OCI-LY7 (cell line): ENCODE measurements at regions not wholly inside any gene's neighbourhood (a gene's known extent, or its start where the extent isn't known, plus 50 kb on each side); places are given as distances from the start of the nearest gene placed in this dataset.

Source experiments
- BruUV-seq: library from RNA; stranded (reverse); fragments of 400-500 nt; replicated peaks from 2 replicates; lab custom pipeline; 2021; lab: Mats Ljungman, UMichigan
- CTCF ChIA-PET: fragments of 300-600 bp; sonication (Branson Sonifier 250); formaldehyde crosslinking; loops from one replicate; lab custom pipeline; 2022; ENCODE audit warnings: antibody characterized with exemption; ENCODE audit not compliant: unreplicated experiment; lab: Charles Lee
- POLR2A ChIA-PET: fragments of 300-600 bp; sonication (Branson Sonifier 250); formaldehyde crosslinking; loops from one replicate; lab custom pipeline; 2022; ENCODE audit warnings: antibody characterized with exemption; lab: Charles Lee
- DNase-seq: peaks from one replicate; pipeline ENCODE4 v3.0.0-alpha.2; 2015; ENCODE audit warnings: low spot score
- H2AFZ ChIP-seq: fragments of 200-600 bp; sonication (generic), shearing (Covaris generic); 2 replicates; pipeline ENCODE4 v1.6.1; 2014; ENCODE audit warnings: mild to moderate bottlenecking, antibody characterized with exemption, low read length, moderate library complexity
- H3K27ac ChIP-seq: fragments of 200-600 bp; sonication (generic); 2 replicates; pipeline ENCODE4 v1.5.1; 2014; ENCODE audit warnings: mixed run types, low read depth, mild to moderate bottlenecking, moderate library complexity, low read length, inconsistent platforms; ENCODE audit not compliant: poor library complexity, severe bottlenecking
- H3K36me3 ChIP-seq: fragments of 200-600 bp; sonication (generic); 2 replicates; pipeline ENCODE4 v1.6.1; 2014; ENCODE audit warnings: mild to moderate bottlenecking, antibody characterized with exemption, low read length, moderate library complexity, mixed read lengths; ENCODE audit not compliant: insufficient read depth
- H3K4me1 ChIP-seq: fragments of 200-600 bp; sonication (generic); 2 replicates; pipeline ENCODE4 v1.5.1; 2014; ENCODE audit warnings: mild to moderate bottlenecking, low read length; ENCODE audit not compliant: insufficient read depth, poor library complexity, severe bottlenecking
- H3K4me2 ChIP-seq: fragments of 200-600 bp; sonication (generic); 2 replicates; pipeline ENCODE4 v1.6.1; 2014; ENCODE audit warnings: mild to moderate bottlenecking, low read length
- H3K4me3 ChIP-seq: fragments of 200-600 bp; sonication (generic); 2 replicates; pipeline ENCODE4 v1.5.1; 2014; ENCODE audit warnings: mild to moderate bottlenecking, low read depth, low read length; ENCODE audit not compliant: poor library complexity, severe bottlenecking
- H3K79me2 ChIP-seq: fragments of 200-600 bp; sonication (generic); 2 replicates; pipeline ENCODE4 v1.6.1; 2016; ENCODE audit warnings: low read depth, mild to moderate bottlenecking, low read length, moderate library complexity, mixed read lengths; ENCODE audit not compliant: insufficient read depth
- H3K9me2 ChIP-seq: fragments of 200-600 bp; sonication (generic); 2 replicates; pipeline ENCODE4 v1.6.1; 2016; ENCODE audit warnings: mild to moderate bottlenecking, low read length, mixed read lengths; ENCODE audit not compliant: insufficient read depth
- H3K9me3 ChIP-seq: fragments of 200-600 bp; sonication (generic); 2 replicates; pipeline ENCODE4 v1.6.1; 2014; ENCODE audit warnings: mild to moderate bottlenecking, mixed run types, low read length, mixed read lengths
- H4K20me1 ChIP-seq: fragments of 200-600 bp; sonication (generic); 2 replicates; pipeline ENCODE4 v1.6.1; 2014; ENCODE audit warnings: mild to moderate bottlenecking, antibody characterized with exemption, low read length, moderate library complexity, mixed read lengths; ENCODE audit not compliant: insufficient read depth
- CTCF ChIP-seq: fragments of 200-600 bp; sonication (generic); conservative IDR thresholded peaks from 2 replicates; pipeline ENCODE4 v1.5.1; 2014; ENCODE audit warnings: mild to moderate bottlenecking, antibody characterized with exemption, low read length, moderate library complexity, mixed read lengths
- EZH2phosphoT487 ChIP-seq: fragments of 200-600 bp; sonication (generic); IDR thresholded peaks from 2 replicates; pipeline ENCODE4 v1.6.1; 2018; ENCODE audit warnings: low read depth, borderline replicate concordance, mild to moderate bottlenecking, mixed run types, antibody characterized with exemption, low read length, moderate library complexity, mixed read lengths
- intact Hi-C: fragments of 100-400 bp; cut with micrococcal nuclease; formaldehyde crosslinking; loops from one replicate; pipeline ENCODE4 v1.10.0; 2022; ENCODE audit not compliant: unreplicated experiment

GRCh38 chr2:144229296-144229695 lies 290.6 kb downstream of the ZEB2 start:
- H3K4me2 ChIP-seq: no peak overlapping the region
- no peak overlapping the region for H2AFZ ChIP-seq
- H3K9me2 ChIP-seq: no peaks in the 10 kb centered on the region
- H4K20me1 ChIP-seq: no peaks in the 10 kb centered on the region
- intact Hi-C loops: no loop called here
- peaks cover 6% of the 10 kb centered on the region; the same call in 1 of the 2 replicates for H3K79me2 ChIP-seq
- TF ChIP-seq CTCF (no peak), EZH2phosphoT487 (no peak)
- no peak overlapping the region for H3K27ac ChIP-seq
- H3K36me3 ChIP-seq: no peaks in the 10 kb centered on the region
- CTCF ChIA-PET: no interaction called here
- POLR2A ChIA-PET: no interaction called here
- H3K9me3 ChIP-seq: no peaks in the 10 kb centered on the region
- H3K4me1 ChIP-seq: peaks cover 33% of the 10 kb centered on the region
- no TSS peak for BruUV-seq
- DNase-seq: no peak
- no peak overlapping the region for H3K4me3 ChIP-seq

GRCh38 chr2:144227427-144228105 lies 292.4 kb downstream of the ZEB2 start:
- H3K9me2 ChIP-seq: no peaks in the 10 kb centered on the region
- H3K79me2 ChIP-seq: no peaks in the 10 kb centered on the region; the same call in 1 of the 2 replicates
- no peaks in the 10 kb centered on the region for H3K36me3 ChIP-seq
- intact Hi-C loops: no loop called here
- H3K4me2 ChIP-seq: no peak overlapping the region
- no peak overlapping the region for H3K4me3 ChIP-seq
- ChIA-PET POLR2A (interaction anchor here (0.7 to 1.5 kb wide), 3 partner anchors 10 to 38 kb away, joined by 3 to 5 read pairs (median 4); no protein-coding TSS in a partner anchor), CTCF (no interaction called here)
- H3K4me1 ChIP-seq: peaks cover 16% of the 10 kb centered on the region
- H2AFZ ChIP-seq: no peak overlapping the region
- no peaks in the 10 kb centered on the region for H4K20me1 ChIP-seq
- TF ChIP-seq CTCF (no peak), EZH2phosphoT487 (no peak)
- H3K9me3 ChIP-seq: no peaks in the 10 kb centered on the region
- no TSS peak for BruUV-seq
- DNase-seq: no peak
- H3K27ac ChIP-seq: no peak overlapping the region

GRCh38 chr2:144225076-144225475 lies 294.8 kb downstream of the ZEB2 start:
- Histone ChIP-seq H3K9me2 (no peaks in the 10 kb centered on the region), H3K79me2 (no peaks in the 10 kb centered on the region), H3K4me2 (no peak overlapping the region), H2AFZ (no peak overlapping the region), H4K20me1 (no peaks in the 10 kb centered on the region), H3K4me1 (peaks cover 3% of the 10 kb centered on the region), H3K27ac (no peak overlapping the region), H3K4me3 (no peak overlapping the region), H3K36me3 (no peaks in the 10 kb centered on the region), H3K9me3 (no peaks in the 10 kb centered on the region)
- intact Hi-C loops: no loop called here
- POLR2A ChIA-PET: interaction anchor here (1.0 to 2.2 kb wide), 5 partner anchors 9 to 40 kb away, joined by 3 to 8 read pairs (median 6); no protein-coding TSS in a partner anchor
- no peak for DNase-seq
- CTCF ChIA-PET: interaction anchor here (0.7 to 1.1 kb wide), 2 partner anchors 10 to 14 kb away, joined by 3 to 4 read pairs; no protein-coding TSS in a partner anchor
- TF ChIP-seq CTCF (no peak), EZH2phosphoT487 (no peak)
- BruUV-seq: no TSS peak
